Urothelium cell line (cell line): ENCODE measurements at regions not wholly inside any gene's neighbourhood (a gene's known extent, or its start where the extent isn't known, plus 50 kb on each side); places are given as distances from the start of the nearest gene placed in this dataset.
A peak's percentile ranks its signal among the peaks of the same experiment; 100 is the strongest.

Experiments used
- DNase-seq: peaks from one replicate; pipeline ENCODE4 v3.0.0; 2011; ENCODE audit warnings: low spot score, mixed read lengths
- FAIRE-seq: peaks from 2 replicates; lab custom pipeline; 2011; peaks lifted over from hg19 to GRCh38; lab: Jason Lieb, UNC

DNA sequence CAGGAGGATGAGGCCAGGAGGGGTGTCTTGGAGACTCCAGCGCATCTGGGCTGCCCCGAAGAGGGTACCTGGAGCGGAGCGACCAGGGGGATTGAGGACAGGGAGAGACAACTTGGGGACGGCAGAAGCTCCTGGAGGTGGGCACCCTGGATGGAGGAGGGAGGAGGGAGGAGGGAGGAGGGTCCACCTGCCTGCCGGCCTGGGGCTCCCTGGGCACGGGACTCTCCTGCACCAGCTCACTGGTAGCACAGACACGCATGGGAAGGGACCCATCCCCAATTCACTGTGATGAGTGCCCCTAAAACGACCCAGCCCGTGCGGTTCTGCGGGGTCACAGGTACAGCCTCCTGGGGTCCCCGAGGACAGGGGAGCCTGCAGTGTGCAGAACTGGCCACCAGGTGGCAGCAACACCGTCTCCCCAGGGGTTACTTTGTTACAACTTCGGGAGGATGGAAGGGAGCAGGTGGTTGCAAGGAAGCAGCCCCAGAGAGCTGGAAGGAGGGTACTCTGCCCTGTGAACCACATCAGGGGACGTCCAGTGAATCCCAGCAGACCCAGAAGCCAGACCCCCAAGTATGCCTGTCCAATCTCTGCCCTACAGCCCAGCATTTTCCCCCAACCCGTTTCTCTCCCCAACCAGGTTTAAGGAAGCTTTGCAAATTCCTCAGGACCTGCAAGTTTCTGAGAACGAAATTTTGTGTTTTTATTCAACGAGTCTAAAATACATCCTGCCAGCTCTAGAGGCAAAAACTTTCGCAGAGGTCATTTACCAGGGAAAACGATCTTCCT lies 482.4 kb downstream of the NPHP4 start:
- peak; percentile 60 for DNase-seq
- no peak for FAIRE-seq

DNA sequence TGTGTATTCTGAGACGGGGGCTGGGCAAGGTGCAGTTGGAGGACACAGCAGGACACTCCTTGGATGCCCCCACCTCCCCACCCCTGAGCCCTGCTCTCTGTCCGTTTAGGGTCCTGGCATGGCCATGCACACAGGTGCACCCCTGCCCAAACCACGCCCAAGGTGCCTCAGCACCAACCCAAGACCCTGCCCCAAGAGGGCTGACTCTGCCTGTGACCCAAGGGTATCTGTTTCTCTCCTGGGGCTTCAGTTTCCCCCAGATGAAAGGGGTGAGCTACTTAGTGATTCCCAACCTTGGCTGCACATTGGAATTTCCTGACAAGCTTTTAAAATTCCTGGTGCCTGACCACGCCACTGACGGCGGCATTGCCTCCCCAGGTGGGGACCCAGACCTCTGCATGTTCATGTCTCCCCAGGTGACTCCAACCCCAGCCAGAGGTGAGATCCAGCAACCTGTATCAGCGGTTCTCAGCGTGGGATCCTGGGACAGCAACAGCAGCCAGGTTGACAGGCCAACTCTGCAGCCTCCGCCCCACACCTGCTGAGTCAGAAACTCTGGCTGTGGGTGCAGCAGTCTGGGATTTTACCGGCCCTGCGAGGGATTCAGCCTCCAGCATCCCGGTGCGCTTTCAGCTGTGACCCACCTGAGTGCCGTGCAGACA lies 483.4 kb downstream of the NPHP4 start:
- no peak for DNase-seq
- FAIRE-seq = no peak

DNA sequence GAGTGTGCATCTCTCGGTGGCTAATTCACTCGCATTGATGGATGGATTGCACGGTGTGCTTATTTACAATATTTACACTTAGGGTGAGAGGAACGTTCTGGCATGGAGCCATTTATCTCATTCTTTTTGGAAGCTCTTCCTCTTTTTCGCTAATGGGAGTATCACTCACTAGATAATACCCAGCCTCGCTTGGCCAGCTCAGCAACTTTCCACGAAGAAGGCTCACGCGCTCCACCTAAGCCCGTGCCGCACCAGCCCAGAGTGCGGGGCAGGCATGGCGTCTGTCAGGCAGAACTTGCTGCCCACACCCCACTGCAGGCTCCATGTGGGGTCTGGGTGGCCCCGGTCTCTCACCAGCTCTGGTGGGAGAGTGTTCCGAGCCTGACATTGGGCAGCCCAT lies 484.9 kb downstream of the NPHP4 start:
- FAIRE-seq (no peak), DNase-seq (no peak)

DNA sequence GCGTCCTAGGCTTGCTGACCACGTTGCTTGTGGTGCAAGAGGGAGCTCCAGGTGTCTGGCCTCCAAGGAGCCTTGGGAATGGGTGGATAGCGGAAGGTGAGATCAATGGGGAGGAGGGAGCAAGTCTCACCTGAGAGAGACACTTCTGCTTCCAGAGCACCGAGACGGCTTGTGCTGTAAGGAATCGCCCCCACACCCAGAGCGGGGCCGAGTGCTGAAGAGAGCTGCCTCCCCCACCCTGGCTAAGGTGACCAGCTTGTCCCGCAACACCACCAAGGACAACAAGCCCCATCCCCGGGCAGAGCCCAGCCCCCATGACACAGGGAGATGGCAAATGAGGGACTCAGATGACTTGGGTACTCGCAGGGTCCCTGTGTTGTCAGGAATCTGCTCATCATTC lies 485.6 kb downstream of the NPHP4 start:
- DNase-seq (no peak), FAIRE-seq (no peak)

DNA sequence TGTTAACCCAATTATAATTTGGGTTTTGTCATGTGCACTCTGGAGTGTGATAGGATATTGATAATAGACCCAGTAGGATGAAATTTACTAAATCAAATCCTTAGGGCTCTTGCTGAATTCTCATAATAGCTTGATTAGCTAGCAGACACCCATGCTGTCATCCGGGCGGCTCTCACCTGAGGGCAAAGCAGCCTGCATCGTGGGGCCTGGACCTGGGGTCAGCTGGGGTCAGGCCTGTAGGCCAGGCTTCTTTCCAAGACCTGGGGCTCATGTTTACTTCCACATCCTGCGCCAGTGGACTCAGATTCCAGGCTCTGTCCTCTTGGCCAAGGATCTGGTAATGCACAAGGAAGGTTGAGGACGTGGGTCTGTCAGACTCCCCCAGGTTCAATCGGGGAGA lies 486.3 kb downstream of the NPHP4 start:
- DNase-seq (no peak), FAIRE-seq (no peak)

DNA sequence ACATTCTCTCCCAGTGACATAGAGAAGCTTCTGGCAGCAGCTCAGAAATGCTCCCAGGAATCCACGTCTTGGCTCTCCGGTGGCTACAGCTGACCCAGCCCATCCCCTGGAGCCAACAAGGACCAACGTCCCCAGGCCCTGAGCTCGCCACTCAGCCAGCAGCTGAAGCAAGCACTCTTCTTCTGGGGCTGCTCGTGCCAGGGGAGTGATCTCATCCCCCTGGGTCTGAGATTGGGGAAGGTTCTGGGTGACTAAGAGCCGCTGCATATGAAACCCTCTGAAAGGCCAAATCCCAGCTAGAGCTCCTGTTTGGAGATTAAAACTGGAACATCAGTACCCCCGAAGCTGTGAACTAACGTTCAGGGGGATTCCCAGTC lies 487.9 kb downstream of the NPHP4 start:
- FAIRE-seq (no peak), DNase-seq (no peak)

DNA sequence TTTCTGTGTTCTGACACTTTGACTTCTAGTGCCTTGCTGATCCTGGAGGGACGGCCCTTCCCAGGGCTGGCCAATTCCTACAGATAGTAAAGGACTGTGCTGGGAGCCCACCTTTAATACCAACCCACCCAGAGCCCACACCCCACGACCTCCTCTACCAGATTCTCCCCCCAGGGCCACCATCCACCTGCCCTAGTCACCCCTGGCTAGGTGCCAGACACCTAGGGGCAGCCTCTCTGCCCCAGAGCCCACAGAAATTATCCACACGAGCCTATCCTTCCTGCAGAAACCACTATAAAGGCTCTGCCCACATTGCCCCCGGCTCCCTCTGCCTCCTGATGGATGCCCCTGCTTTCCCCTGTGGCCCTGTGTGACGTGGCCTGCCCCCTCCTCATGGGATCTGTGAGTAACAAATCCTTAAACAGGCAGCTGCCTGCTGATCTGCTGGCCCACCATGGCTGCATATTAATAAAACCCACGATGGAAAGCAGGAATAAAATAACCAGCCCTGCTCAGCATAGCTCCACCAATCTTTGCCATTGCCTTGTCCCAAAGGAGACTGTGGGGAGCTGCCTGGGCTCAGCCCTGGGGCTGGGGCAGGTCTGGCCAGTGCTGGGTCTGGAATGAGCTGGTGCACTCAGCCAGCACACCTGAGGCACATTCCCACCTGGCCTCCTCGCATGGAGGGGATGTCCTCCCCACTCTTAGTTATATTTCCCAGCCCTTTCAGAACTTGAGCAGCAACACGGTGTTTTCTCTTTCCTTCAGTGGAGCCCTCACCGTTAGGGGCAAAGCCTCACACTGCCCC lies 488.5 kb downstream of the NPHP4 start:
- DNase-seq = no peak
- FAIRE-seq = no peak

DNA sequence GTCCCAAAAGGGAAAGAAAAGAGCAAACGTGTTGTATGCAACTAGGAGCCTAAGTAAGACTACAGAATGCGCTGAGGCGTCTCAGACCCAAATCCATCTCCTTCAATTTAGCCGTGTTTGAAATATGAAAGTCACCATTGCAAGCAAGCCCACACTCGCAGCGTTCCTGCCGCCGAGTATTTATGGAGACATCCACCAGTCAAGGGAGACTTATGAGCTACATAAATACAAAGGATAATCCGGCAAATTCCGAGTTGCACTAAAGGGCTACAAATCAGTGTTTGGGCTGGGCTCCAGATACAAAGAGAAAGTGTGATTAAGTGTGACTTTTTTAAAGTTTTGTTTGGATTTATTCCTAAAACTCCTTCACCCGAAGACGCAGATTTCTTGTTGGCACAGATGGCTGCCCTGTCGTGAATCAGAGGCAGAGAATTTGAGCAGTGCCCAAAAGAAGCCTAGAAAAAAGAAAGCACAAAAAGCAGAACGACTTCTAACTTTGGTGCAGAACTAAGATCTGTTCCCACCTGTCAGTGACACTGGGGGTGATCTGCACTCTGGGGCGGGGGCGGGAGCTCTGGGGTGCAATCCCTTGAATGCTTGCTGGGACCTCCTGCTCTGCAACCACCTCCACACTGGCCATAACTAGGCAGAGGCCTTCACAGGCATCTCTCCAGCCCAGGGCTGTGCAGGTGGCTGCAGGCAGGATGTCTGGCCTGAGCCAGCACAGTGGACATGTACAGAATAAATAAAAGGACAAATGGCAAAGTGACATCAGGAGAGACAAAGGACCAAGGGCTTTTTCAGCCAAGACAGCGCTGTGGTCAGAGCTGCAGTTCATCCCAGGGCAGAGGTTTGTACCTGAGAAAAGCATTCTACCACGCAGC lies 489.7 kb downstream of the NPHP4 start:
- FAIRE-seq (no peak), DNase-seq (no peak)

DNA sequence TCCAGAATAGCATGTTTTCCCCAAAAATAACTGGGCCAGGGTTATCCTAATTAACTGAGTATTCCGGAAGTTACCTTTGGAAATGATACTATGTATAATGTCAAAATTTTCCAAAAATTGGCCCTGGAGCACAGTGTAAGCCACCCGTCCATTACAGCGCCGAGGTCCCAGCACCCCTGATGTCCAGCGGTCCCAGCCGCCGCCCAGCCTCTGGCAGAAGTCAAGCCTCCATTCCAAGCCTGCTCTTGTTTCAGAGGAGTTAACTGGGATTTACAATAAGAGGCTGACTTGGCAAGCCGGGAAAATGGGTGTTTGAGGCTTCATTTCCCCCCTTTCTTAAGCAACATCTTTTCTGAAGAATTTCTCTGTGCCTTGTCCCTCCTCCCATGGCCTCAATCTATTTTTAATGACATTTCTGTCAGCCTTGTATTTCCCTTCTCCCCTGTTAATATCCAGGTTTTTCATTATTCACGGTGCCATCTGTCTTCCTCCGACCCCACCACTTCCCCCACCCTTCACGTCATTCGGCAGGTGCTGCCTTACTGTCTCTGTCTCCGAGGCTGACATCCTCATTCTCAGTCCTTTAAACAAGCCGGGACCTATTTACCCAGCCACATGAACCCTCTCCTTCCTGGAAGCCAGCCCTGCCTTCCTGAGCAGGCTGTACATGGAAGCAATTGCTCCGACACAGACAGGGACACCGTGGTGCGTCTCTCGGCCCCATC lies 490.9 kb downstream of the NPHP4 start:
- no peak for DNase-seq
- FAIRE-seq = no peak

DNA sequence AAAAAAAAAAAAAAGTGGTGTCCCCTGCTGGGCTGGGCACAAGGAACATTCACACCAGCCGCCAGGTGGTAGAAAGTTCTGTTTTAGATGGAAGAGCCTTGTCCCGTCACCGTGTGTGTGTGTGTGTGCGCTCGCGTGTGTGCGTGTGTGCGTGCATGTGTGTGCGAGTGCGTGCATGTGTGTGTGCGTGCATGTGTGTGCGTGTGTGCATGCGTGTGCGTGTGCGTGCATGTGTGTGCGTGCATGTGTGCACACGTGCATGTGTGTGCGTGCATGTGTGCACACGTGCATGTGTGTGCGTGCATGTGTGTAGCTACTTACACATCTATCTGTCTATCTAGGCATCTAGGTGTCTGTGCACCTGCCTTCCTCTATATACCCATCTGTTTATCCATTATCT lies 491.7 kb downstream of the NPHP4 start:
- FAIRE-seq = no peak
- DNase-seq = no peak

DNA sequence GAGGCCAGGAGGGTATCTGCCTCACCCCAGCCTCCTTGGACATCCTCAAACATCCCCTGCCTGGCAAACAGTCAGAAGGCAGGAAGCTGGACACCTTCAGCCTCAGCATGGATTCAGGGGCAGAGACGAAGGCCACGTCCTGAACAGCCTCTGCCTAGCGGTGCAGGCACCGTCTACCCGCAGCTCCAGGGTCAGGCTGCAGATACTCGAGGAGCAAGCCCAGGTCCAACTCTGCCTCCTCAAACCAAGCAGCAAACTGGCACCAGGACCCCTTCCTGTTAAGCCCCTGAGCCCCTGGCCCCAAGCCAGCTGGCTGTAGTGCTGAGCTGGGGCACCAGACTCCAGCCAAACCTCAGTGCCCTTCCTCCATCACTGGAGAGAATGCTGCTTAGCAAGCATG lies 494.7 kb downstream of the NPHP4 start:
- no peak for DNase-seq
- FAIRE-seq = no peak

DNA sequence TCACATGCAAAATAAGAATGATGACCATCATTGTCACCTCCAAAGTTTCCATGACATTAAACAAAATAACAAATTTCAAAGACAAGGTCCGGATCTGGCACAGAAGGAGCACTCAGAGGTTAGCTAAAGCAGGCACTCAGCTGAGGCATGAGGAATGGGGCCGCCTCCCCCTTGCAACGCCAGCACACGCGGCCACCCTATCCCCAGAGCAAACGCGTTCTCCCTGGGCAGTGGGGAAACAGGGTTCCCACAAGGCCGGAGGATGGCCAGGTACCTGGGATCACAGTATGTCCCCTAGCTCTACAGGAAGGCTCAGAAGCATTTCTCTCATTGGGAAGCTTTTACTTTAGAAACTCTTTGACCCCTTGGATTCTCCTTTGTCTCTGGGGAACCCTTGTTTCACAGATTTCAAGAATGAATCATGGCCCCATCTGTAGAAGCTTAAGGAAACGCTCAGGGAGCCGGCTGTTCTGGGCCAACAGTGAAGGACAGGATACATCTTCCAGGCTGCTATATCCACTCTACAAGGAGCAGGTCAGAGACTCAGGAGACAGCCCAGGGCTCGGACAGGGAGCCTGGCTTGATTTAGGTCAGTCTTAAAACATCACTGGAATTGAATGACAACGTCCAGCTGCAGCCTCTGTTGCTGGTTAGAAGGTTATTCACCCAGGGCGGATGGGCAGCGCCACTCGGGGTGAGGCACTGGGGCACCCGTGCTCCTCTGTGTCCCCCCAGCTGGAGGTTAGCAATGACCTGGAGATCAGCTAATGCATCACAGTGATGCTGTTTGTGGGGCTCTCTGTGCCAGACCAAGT lies 496.4 kb downstream of the NPHP4 start:
- DNase-seq (no peak), FAIRE-seq (no peak)

DNA sequence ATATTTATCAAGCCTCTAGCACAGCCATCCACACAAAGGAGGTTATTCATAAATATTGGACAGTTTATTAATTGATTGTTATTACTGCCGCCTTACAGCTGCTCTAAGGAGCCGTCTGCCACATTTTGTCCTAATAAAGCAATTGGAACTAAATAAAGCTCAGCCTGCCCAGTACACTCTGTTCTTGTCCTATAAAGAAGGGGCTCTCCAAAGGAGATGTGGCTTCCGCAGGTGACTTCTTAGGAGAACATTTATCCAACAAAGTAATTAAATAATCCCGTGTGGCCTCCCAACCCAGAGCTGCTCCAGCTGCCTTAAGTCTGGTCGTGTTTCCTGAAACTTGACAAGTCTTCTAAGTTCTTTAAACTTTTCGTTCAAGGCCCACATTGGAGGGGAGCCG lies 497.7 kb downstream of the NPHP4 start:
- no peak for FAIRE-seq
- no peak for DNase-seq

DNA sequence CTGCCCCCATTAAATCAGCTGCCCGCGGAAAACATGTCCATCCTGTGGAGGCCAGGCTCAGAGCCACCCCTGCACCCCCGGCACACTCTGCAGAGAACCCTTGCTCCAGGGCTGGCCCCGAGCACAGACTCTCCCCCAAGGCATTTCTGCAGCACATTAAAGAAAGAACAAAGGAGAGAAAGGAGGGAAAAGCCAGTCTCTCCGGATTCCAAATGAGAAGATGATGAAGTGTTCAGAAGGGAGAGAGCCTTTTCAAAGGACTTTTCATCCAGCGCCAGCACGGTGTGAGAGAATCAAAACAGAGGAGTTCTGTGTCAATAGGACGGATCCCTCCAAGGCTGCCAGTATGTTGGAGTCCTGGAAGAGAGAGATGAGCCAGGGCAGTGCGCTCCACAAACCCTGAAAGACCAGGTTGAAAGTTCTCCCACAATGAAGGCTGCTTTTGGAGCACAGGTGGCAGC lies 498.3 kb downstream of the NPHP4 start:
- FAIRE-seq (no peak), DNase-seq (no peak)

DNA sequence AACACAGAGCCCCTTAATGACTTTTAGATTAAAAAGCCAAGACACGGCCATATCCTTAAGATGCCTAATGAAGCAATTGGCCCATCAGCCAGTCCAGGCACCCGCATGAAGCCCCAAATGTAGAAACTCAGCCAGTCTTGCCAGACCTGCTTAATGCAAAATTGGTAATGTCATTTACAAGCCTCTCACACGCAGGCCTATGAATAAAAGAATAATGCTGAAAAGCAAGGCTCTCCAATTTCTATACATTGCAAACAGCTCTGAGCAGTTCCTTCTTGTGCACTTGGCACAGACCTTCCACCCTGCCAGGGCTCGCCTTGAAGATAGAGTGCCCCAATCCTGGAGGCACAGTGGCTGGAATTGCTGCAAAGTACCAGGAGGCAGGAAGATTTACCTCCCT lies 498.9 kb downstream of the NPHP4 start:
- FAIRE-seq (no peak), DNase-seq (no peak)

DNA sequence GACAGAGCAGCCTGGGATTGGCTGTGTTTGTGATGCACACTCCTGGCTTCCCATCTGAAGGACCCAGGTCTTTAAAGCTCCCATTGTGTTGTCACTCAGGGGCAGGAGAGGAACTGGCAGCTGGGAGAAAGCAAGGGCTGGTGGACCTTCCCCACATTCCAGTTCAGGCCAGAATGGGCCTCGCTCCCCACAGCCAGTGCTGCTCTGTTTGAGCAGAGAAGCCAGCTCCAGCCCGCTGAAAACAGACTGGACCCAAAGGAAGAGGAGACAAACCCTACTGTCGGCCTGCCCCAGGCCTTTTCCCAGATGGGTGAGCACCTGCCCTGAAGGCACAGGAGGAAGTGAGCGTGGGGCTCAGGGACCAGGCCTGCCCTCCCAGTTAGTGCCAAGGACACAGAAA lies 499.4 kb downstream of the NPHP4 start:
- FAIRE-seq (no peak), DNase-seq (no peak)

DNA sequence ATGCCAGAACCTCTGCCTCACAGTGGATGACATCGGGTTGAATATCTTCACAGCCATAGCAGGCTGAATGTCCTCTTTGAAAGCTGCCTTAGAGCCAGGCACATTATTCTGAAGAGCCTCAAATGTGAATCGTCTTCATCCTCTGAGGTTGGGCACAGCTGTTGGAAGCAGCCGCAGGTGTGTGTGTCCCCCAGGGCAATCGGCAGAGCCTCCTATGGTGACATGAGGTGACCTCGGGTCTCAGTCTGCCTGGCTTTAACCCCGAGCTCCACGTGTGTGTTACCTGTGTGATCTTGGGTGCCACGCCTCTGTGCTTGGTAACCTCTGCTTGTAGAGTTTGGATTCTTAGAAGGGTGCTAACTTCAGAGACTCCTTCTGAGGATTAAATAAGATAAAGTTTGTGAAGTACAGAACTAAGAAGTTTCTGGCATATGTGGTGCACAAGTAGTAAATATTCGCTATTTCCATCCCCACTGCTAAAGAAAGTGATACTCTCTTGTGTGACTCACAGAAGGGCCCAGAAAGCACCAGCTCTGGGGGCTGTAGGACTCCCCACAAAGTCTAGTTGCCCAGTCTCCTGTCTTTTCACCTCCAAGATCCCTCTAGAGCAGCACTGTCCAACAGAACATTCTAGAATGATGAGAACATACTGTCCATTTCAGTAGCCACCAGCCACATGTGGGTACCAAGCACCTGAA lies 500.9 kb downstream of the NPHP4 start:
- DNase-seq (no peak), FAIRE-seq (no peak)

DNA sequence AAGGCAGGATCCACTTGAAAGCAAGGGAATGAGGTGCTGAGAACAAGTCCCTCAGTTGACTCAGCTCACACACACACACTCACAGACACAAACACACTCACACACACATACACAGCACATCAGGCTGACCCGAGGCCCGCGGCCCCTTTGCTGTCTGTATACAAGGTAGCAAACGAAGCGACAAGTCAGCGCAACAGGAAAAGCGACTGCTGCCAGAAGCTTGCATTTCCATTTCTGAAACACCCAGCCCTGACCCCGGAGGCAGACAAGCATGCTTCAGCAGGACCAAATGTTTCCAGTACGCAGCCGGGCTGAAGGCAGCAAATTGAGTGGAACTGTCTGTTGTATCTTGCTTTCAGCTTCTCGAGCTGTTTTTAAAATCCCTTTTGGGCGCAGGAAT lies 501.6 kb downstream of the NPHP4 start:
- FAIRE-seq (no peak), DNase-seq (no peak)

DNA sequence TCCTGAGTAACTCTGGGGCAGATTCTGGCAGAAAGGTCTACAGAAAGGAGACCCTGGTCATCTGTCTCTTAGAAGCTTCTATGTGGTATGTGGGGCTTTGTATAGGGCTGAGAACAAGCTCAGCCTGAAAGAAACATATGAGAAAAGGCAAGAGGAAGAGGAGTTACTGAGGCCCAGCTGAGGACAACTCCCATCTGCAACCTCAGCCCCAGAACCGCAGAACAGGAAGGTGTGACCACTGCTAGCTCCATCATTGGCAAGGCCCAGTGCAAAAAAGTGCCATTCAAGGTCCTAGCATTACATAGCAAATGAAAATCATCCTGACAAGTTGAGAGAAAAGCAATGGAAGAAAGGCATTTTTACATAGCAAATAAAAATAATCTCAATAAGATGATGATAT lies 503.8 kb downstream of the NPHP4 start:
- no peak for FAIRE-seq
- no peak for DNase-seq
